ENCODE measurements at regions not wholly inside any gene's neighbourhood (a gene's known extent, or its start where the extent isn't known, plus 50 kb on each side); places are given as distances from the start of the nearest gene placed in this dataset.

DNA sequence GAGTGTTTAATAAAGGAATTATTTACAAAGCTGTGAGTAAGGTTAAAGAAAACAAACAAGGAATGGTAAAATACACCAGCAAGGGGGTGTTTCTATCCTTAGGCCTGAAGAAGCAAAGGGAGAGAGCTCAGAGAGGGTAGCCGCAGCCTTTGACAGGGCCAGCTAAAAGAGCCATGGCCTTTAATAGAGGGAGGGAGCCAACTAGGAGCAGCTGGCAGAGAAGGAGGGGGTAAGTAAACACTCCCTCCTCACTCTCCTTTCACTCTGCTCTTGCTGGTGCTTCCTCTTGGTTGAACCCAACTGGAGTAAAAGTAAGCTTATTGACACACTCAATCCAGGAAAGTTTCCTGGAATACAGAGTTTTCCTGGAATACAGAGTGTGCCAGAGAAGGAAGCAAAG is 87.5 kb downstream of the CH25H start:
- H3K18ac ChIP-seq (ENCODE audit: insufficient read length, low read depth, low read length), result no peak overlapping the region
- Mint-ChIP-seq H3K4me3 (no peak overlapping the region), H3K9me3 (no peaks in the 10 kb centered on the region), H3K27me3 (ENCODE audit: low read depth) (no peaks in the 10 kb centered on the region), H3K27ac (no peak overlapping the region; a peak in 1 of 7 replicates), H3K36me3 (ENCODE audit: insufficient read depth in 1 of 3, low read depth in 3 of 3) (no peaks in the 10 kb centered on the region; a peak in 1 of 7 replicates), H3K4me1 (peaks cover 0 to 4% of the 10 kb centered on the region in 2 experiments; a peak in 2 of 4 replicates)
- no peak for DNase-seq
- no peaks in the 10 kb centered on the region for H3K9me3 ChIP-seq (ENCODE audit: control insufficient read depth, low read depth, low read length)
- no peak overlapping the region; the same call in 1 of the 2 replicates for H2BK15ac ChIP-seq (ENCODE audit: low read depth, low read length)
- no peak overlapping the region for H3K4ac ChIP-seq (ENCODE audit: low read depth, low read length)
- H3K23me2 ChIP-seq (ENCODE audit: insufficient read length, low read depth, low read length, poor library complexity, severe bottlenecking), result no peaks in the 10 kb centered on the region
- no peak overlapping the region for H2BK20ac ChIP-seq (ENCODE audit: low read depth, low read length, poor library complexity, severe bottlenecking)
- H4K8ac ChIP-seq (replicated peaks; ENCODE audit: insufficient read length, low read depth, low read length), result no peak overlapping the region
- H3K14ac ChIP-seq (ENCODE audit: insufficient read depth, low read length), result no peak overlapping the region
- H4K91ac ChIP-seq (ENCODE audit: insufficient read length, low read depth, low read length), result no peak overlapping the region
- no peak for TF ChIP-seq CTCF (conservative IDR thresholded peaks at IDR 0.05)
- H3K27ac ChIP-seq (ENCODE audit: insufficient read length, low read depth, low read length), result no peak overlapping the region
- no peaks in the 10 kb centered on the region for H3K79me2 ChIP-seq (ENCODE audit: insufficient read depth, low read length)
- H3K9ac ChIP-seq (ENCODE audit: extremely low read depth, insufficient read length, low read length), result no peak overlapping the region
- H3T11ph ChIP-seq (ENCODE audit: low read length), result no peak overlapping the region
- H3K56ac ChIP-seq (ENCODE audit: insufficient read length, low read depth, low read length), result no peak overlapping the region
- H4K20me1 ChIP-seq (ENCODE audit: control insufficient read depth, insufficient read depth, insufficient read length), result no peaks in the 10 kb centered on the region
- no peak overlapping the region for H3K4me2 ChIP-seq (ENCODE audit: insufficient read depth, insufficient read length, low read length)
- H3K27me3 ChIP-seq (ENCODE audit: insufficient read depth, low read length), result no peaks in the 10 kb centered on the region
- no peak overlapping the region for H2AK5ac ChIP-seq (ENCODE audit: insufficient read length, low read length)
- H2BK120ac ChIP-seq (ENCODE audit: low read depth, low read length, poor library complexity, severe bottlenecking), result no peak overlapping the region
- H3K23ac ChIP-seq (ENCODE audit: insufficient read length, low read depth, low read length), result no peak overlapping the region
- no peak overlapping the region for H2BK12ac ChIP-seq (ENCODE audit: insufficient read length, low read depth, low read length)
- H4K5ac ChIP-seq (ENCODE audit: insufficient read length, low read depth, low read length), result no peak overlapping the region
- H3K79me1 ChIP-seq (ENCODE audit: insufficient read depth, low read depth, low read length, poor library complexity, severe bottlenecking), result no peaks in the 10 kb centered on the region
- H2AFZ ChIP-seq (ENCODE audit: low read length), result no peak overlapping the region
- no CpG with 5 or more reads among the region's 1 CpG for WGBS (ENCODE audit: extremely low coverage, insufficient read length, low lambda C conversion rate)
- no peak overlapping the region for H2BK5ac ChIP-seq (ENCODE audit: insufficient read length, low read length)
- H3K4me1 ChIP-seq (ENCODE audit: insufficient read depth, low read length), result no peaks in the 10 kb centered on the region
